ENCODE measurements at regions not wholly inside any gene's neighbourhood (a gene's known extent, or its start where the extent isn't known, plus 50 kb on each side); places are given as distances from the start of the nearest gene placed in this dataset.

GRCh38 chr2:12273111-12273510 lies 443.6 kb upstream of the TRIB2 start:
- no TSS peak for BruUV-seq (replicated peaks)
- Histone ChIP-seq H2AFZ (ENCODE audit: low read depth, low read length, poor library complexity, severe bottlenecking) (no peak overlapping the region), H3K4me3 (replicated peaks in 1 of 2; ENCODE audit: low read depth in 1 of 2, low read length in 2 of 2) (no peak overlapping the region), H3K9ac (ENCODE audit: low read length) (no peak overlapping the region), H3K27ac (ENCODE audit: low read depth, low read length) (no peak overlapping the region), H3K9me3 (ENCODE audit: control insufficient read depth in 1 of 2, insufficient read depth in 1 of 2, low read depth in 1 of 2, low read length in 2 of 2) (no peaks in the 10 kb centered on the region), H3K4me1 (ENCODE audit: control insufficient read depth in 1 of 2, insufficient read depth in 2 of 2, low read length in 2 of 2) (no peaks in the 10 kb centered on the region), H3K9me2 (ENCODE audit: insufficient read depth) (no peaks in the 10 kb centered on the region), H3K36me3 (ENCODE audit: control insufficient read depth in 1 of 2, insufficient read depth in 2 of 2, low read length in 2 of 2) (no peaks in the 10 kb centered on the region), H3K4me2 (ENCODE audit: low read length) (no peak overlapping the region), H3K27me3 (ENCODE audit: insufficient read depth, low read length) (no peaks in the 10 kb centered on the region), H4K20me1 (ENCODE audit: insufficient read depth) (no peaks in the 10 kb centered on the region; the same call in 1 of the 2 replicates), H3K79me2 (ENCODE audit: insufficient read depth, low read length) (no peaks in the 10 kb centered on the region)
- ChIA-PET POLR2A (no interaction called here), RAD21 (ENCODE audit: low non-redundant PET in 1 of 2, low total read pairs in 2 of 2, uncharacterized antibody in 2 of 2, unreplicated experiment in 2 of 2) (no interaction called here), CTCF (no interaction called here)
- no peak for DNase-seq (ENCODE audit: low read depth, low spot score)
- no peak for TF ChIP-seq SRF (IDR thresholded peaks at IDR 0.05; ENCODE audit: low read depth)
- intact Hi-C loops (cut with micrococcal nuclease) = no loop called here
- ATAC-seq = no peak

GRCh38 chr2:12274591-12274990 lies 442.1 kb upstream of the TRIB2 start:
- CTCF ChIA-PET = no interaction called here
- Histone ChIP-seq H3K27me3 (ENCODE audit: insufficient read depth, low read length) (no peaks in the 10 kb centered on the region), H4K20me1 (ENCODE audit: insufficient read depth) (no peaks in the 10 kb centered on the region), H3K4me1 (ENCODE audit: control insufficient read depth in 1 of 2, insufficient read depth in 2 of 2, low read length in 2 of 2) (no peaks in the 10 kb centered on the region), H2AFZ (ENCODE audit: low read depth, low read length, poor library complexity, severe bottlenecking) (no peak overlapping the region), H3K9me2 (ENCODE audit: insufficient read depth) (no peaks in the 10 kb centered on the region), H3K4me2 (ENCODE audit: low read length) (no peak overlapping the region), H3K9me3 (ENCODE audit: control insufficient read depth in 1 of 2, insufficient read depth in 1 of 2, low read depth in 1 of 2, low read length in 2 of 2) (no peaks in the 10 kb centered on the region), H3K4me3 (replicated peaks in 1 of 2; ENCODE audit: low read depth in 1 of 2, low read length in 2 of 2) (no peak overlapping the region), H3K9ac (ENCODE audit: low read length) (no peak overlapping the region), H3K36me3 (ENCODE audit: control insufficient read depth in 1 of 2, insufficient read depth in 2 of 2, low read length in 2 of 2) (no peaks in the 10 kb centered on the region), H3K27ac (ENCODE audit: low read depth, low read length) (no peak overlapping the region), H3K79me2 (ENCODE audit: insufficient read depth, low read length) (no peaks in the 10 kb centered on the region)
- no TSS peak for BruUV-seq (replicated peaks)
- POLR2A ChIA-PET = no interaction called here
- RAD21 ChIA-PET (ENCODE audit: low non-redundant PET in 1 of 2, low total read pairs in 2 of 2, uncharacterized antibody in 2 of 2, unreplicated experiment in 2 of 2) = no interaction called here
- DNase-seq (ENCODE audit: low read depth, low spot score) = no peak
- no peak for TF ChIP-seq TCF7L2 (IDR thresholded peaks at IDR 0.05; ENCODE audit: borderline replicate concordance, extremely low read depth, insufficient read depth, insufficient read length)
- no peak for TF ChIP-seq MAX (IDR thresholded peaks at IDR 0.05)
- no peak for TF ChIP-seq ELF1 (IDR thresholded peaks at IDR 0.05; ENCODE audit: borderline replicate concordance, low read depth)
- TF ChIP-seq EZH2phosphoT487 (IDR thresholded peaks at IDR 0.05; ENCODE audit: borderline replicate concordance) = no peak
- no peak for TF ChIP-seq ZBTB33 (IDR thresholded peaks at IDR 0.05; ENCODE audit: extremely low read depth, insufficient replicate concordance, low read length)
- TF ChIP-seq SRF (IDR thresholded peaks at IDR 0.05; ENCODE audit: low read depth) = no peak
- no peak for TF ChIP-seq SIN3A (IDR thresholded peaks at IDR 0.05; ENCODE audit: low read depth)
- ATAC-seq = no peak
- intact Hi-C loops (cut with micrococcal nuclease) = no loop called here
